ENCODE measurements at regions not wholly inside any gene's neighbourhood (a gene's known extent, or its start where the extent isn't known, plus 50 kb on each side); places are given as distances from the start of the nearest gene placed in this dataset.
A peak's percentile ranks its signal among the peaks of the same experiment; 100 is the strongest.

DNA sequence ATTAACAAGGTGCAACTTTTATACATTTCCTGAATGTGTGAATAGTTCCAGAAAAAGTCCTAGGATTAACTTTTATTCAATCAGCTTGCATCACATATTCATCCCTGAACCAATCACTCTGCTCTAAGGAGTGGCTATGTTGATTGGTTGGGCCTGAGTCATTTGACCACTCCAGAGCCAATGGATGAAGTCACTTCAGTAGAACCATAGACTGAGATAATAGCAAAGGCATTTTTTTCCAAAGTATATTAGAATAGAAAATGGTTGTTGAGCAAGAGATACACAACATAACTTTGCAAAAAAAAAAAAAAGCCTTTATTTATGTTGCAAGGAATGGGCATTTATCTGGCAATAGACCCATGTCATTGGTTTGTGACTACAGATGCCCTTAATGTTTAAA, 55.5 kb upstream of the AGTR1 start:
- no peak for TF ChIP-seq POLR2A (IDR thresholded peaks at IDR 0.05)
- TF ChIP-seq EP300 (IDR thresholded peaks at IDR 0.05): no peak
- no peak for TF ChIP-seq POLR2AphosphoS5 (IDR thresholded peaks at IDR 0.05)
- TF ChIP-seq, protein P1, sequence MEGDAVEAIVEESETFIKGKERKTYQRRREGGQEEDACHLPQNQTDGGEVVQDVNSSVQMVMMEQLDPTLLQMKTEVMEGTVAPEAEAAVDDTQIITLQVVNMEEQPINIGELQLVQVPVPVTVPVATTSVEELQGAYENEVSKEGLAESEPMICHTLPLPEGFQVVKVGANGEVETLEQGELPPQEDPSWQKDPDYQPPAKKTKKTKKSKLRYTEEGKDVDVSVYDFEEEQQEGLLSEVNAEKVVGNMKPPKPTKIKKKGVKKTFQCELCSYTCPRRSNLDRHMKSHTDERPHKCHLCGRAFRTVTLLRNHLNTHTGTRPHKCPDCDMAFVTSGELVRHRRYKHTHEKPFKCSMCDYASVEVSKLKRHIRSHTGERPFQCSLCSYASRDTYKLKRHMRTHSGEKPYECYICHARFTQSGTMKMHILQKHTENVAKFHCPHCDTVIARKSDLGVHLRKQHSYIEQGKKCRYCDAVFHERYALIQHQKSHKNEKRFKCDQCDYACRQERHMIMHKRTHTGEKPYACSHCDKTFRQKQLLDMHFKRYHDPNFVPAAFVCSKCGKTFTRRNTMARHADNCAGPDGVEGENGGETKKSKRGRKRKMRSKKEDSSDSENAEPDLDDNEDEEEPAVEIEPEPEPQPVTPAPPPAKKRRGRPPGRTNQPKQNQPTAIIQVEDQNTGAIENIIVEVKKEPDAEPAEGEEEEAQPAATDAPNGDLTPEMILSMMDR (IDR thresholded peaks at IDR 0.05): no peak
- H3K27me3 ChIP-seq: no peaks in the 10 kb centered on the region
- H3K9me3 ChIP-seq: no peaks in the 10 kb centered on the region
- peak overlapping the region in 1 of 4 donors; percentile 52 for H3K27ac ChIP-seq
- ATAC-seq: no peak
- H3K36me3 ChIP-seq: no peaks in the 10 kb centered on the region
- peaks cover 0 to 19% (median 0%) of the 10 kb centered on the region in 3 donors for H3K4me1 ChIP-seq
- H3K4me3 ChIP-seq: no peak overlapping the region

DNA sequence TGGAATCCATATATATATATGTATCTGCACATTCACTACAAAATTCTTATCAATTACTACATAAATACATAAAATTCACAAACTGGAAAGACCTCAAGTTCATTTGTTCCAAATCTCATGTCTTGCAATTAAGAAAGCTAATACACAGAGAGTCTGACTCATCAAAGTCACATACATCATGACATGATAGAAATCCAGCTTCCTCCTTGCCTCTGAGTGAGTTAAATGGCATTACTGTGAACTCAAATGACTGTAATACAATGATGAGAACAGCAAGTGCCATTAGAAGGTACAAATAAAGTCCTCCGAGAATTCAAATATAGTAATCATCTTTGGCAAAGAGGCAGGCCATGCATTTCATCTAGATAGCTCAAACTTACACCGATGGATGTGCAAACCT, 55.1 kb upstream of the AGTR1 start:
- Histone ChIP-seq H3K27me3 (no peaks in the 10 kb centered on the region), H3K4me3 (no peak overlapping the region), H3K9me3 (no peaks in the 10 kb centered on the region), H3K36me3 (no peaks in the 10 kb centered on the region), H3K27ac (peak overlapping the region in 1 of 4 donors; percentile 52), H3K4me1 (peaks cover 0 to 19% (median 0%) of the 10 kb centered on the region in 3 donors)
- TF ChIP-seq POLR2AphosphoS5 (IDR thresholded peaks at IDR 0.05) (peak; percentile 35), EP300 (IDR thresholded peaks at IDR 0.05) (no peak)
- no peak for ATAC-seq
- 61 to 76% methylated on average over 2 of the region's 2 CpGs for WGBS, 2 donors (ENCODE audit: low coverage in 1 of 2)

DNA sequence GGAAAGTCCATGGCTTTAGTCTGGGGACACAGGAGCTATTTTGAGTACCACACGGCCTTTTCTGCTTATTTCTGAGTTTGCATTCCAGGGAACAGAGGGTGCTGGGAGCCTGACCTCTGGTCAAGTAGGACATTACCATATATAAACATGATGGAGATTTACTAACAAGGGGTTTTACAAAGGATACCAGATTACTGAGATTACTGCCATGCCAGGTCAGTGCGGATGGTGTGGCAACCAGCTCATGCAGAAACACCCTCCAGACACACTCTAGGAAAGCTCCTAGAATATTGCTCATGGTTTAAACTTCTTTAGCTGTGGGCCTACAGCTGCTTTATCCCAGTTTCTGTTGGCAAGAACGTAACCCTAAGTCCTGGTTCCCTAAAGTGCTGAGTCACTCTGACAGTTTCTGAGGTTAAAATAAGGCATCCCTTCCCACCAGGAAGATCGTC, 54.3 kb upstream of the AGTR1 start:
- whole genome bisulfite sequencing, 2 donors (ENCODE audit: low coverage in 1 of 2): 25 to 43% methylated on average over 2 to 4 of the region's 4 CpGs
- Histone ChIP-seq H3K4me1 (peaks cover 0 to 19% (median 0%) of the 10 kb centered on the region in 3 donors), H3K4me3 (no peak overlapping the region), H3K9me3 (no peaks in the 10 kb centered on the region), H3K36me3 (no peaks in the 10 kb centered on the region), H3K27me3 (no peaks in the 10 kb centered on the region), H3K27ac (peak overlapping the region in 3 of 4 donors; percentile 37 to 52 (median 48))
- peak; percentile 34 for ATAC-seq
- TF ChIP-seq POLR2A (IDR thresholded peaks at IDR 0.05) (no peak), POLR2AphosphoS5 (IDR thresholded peaks at IDR 0.05) (peak; percentile 69)

DNA sequence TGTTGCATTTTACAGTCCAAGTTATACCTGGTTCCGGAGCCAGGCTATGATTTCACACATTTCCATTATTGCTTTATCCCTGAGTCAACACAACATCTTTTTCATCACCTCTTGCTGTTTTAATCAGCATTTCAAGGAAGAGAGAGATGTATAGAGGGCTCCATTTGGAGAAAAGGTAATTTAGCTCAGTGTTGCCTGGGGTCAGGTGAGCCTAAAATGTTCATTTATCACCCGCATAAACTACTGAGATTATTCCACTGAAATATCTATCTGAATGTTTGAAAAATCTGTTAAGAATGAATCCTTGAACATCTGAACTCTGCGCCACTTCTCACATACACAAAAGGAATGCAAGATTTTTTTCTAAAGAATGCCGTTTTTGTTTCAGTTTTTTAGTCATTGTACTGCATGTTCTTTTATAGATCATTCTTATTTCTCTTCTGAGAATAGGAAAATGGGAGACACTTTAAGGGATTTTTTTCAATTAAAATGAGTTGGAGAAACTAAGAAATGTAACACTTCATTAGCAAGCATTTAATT, 51.5 kb upstream of the AGTR1 start:
- no peak for TF ChIP-seq POLR2A (IDR thresholded peaks at IDR 0.05)
- TF ChIP-seq POLR2AphosphoS5 (IDR thresholded peaks at IDR 0.05): no peak
- no peak for TF ChIP-seq EP300 (IDR thresholded peaks at IDR 0.05)
- TF ChIP-seq, protein P1 (IDR thresholded peaks at IDR 0.05): no peak
- WGBS, 2 donors (ENCODE audit: low coverage in 1 of 2): 80 to 88% methylated on average over 4 of the region's 4 CpGs
- H3K4me3 ChIP-seq: no peak overlapping the region
- H3K27me3 ChIP-seq: no peaks in the 10 kb centered on the region
- no peaks in the 10 kb centered on the region for H3K36me3 ChIP-seq
- peaks cover 0 to 28% (median 0%) of the 10 kb centered on the region in 3 donors for H3K4me1 ChIP-seq
- H3K9me3 ChIP-seq: no peaks in the 10 kb centered on the region
- ATAC-seq: no peak
- H3K27ac ChIP-seq: no peak overlapping the region

Data from gastroesophageal sphincter (tissue), 4 donors.